Endothelial cell of umbilical vein (primary cell): ENCODE measurements at regions not wholly inside any gene's neighbourhood (a gene's known extent, or its start where the extent isn't known, plus 50 kb on each side); places are given as distances from the start of the nearest gene placed in this dataset.

ENCODE experiments used
- BruUV-seq: library from RNA; stranded (reverse); fragments of 400-500 nt; replicated peaks from 2 replicates; lab custom pipeline; 2021; lab: Mats Ljungman, UMichigan
- CTCF ChIA-PET: fragments of 300-600, 350-600 bp; sonication (Branson Sonifier 250); formaldehyde crosslinking; loops from one replicate; lab custom pipeline; 2021; ENCODE audit warnings: antibody characterized with exemption, inconsistent platforms; lab: Charles Lee
- POLR2A ChIA-PET: fragments of 300-600, 350-600 bp; sonication (Branson Sonifier 250); formaldehyde crosslinking; loops from one replicate; lab custom pipeline; 2021; ENCODE audit warnings: antibody characterized with exemption, inconsistent platforms; lab: Charles Lee
- DNase-seq: peaks from one replicate; pipeline ENCODE4 v3.0.0-alpha.2; 2011; ENCODE audit warnings: low read depth, low spot score
- FAIRE-seq: peaks from 2 replicates; lab custom pipeline; 2011; peaks lifted over from hg19 to GRCh38; lab: Jason Lieb, UNC
- H2AFZ ChIP-seq: 2 replicates; pipeline ENCODE4 v1.6.0; 2012; ENCODE audit warnings: low read depth, low read length, control low read depth, inconsistent platforms
- H3K27ac ChIP-seq: 2 replicates; pipeline ENCODE4 v1.5.1; 2011; ENCODE audit warnings: low read depth, mild to moderate bottlenecking, control low read depth, low read length, moderate library complexity; ENCODE audit not compliant: insufficient read depth
- H3K27me3 ChIP-seq, 2 experiments: 2 replicates each; pipeline versions ENCODE4 v1.6.0 to v1.6.1; 2011; ENCODE audit warnings: low read length in 2 of 2, mixed read lengths in 1 of 2; ENCODE audit not compliant: control insufficient read depth in 2 of 2, insufficient read depth in 2 of 2
- H3K36me3 ChIP-seq, 2 experiments: 2 replicates in 1 of 2; 3 replicates in 1 of 2; pipeline ENCODE4 v1.5.1; 2011; ENCODE audit warnings: low read length in 2 of 2, mild to moderate bottlenecking in 1 of 2, moderate library complexity in 1 of 2; ENCODE audit not compliant: control insufficient read depth in 2 of 2, insufficient read depth in 2 of 2; ENCODE audit errors: extremely low read depth in 1 of 2
- H3K4me1 ChIP-seq: 3 replicates; pipeline ENCODE4 v1.5.1; 2011; ENCODE audit warnings: mild to moderate bottlenecking, low read length; ENCODE audit not compliant: control insufficient read depth, insufficient read depth; ENCODE audit errors: extremely low read depth
- H3K4me2 ChIP-seq: 2 replicates; pipeline ENCODE4 v1.6.1; 2011; ENCODE audit warnings: low read length, control low read depth, mixed read lengths; ENCODE audit not compliant: insufficient read depth
- H3K4me3 ChIP-seq, 3 experiments: fragments of 200-600 bp in 1 of 3; sonication (generic), shearing (Covaris generic) in 1 of 3; replicated peaks in 1 of 3; 2 replicates each; pipeline ENCODE4 v1.5.1; 2011 to 2016; ENCODE audit warnings: control low read depth in 3 of 3, low read length in 3 of 3, mild to moderate bottlenecking in 2 of 3, inconsistent platforms in 1 of 3, low read depth in 1 of 3, moderate library complexity in 1 of 3; ENCODE audit not compliant: insufficient read depth in 1 of 3
- H3K79me2 ChIP-seq: 2 replicates; pipeline ENCODE4 v1.6.0; 2012; ENCODE audit warnings: low read length, inconsistent platforms; ENCODE audit not compliant: control insufficient read depth, insufficient read depth
- H3K9ac ChIP-seq: replicated peaks from 2 replicates; pipeline ENCODE3; 2011; ENCODE audit warnings: low read length, control low read depth; ENCODE audit not compliant: insufficient read depth; ENCODE audit errors: extremely low read depth
- H3K9me1 ChIP-seq: replicated peaks from 3 replicates; pipeline ENCODE4 v1.6.0; 2011; ENCODE audit warnings: mild to moderate bottlenecking, low read length; ENCODE audit not compliant: control insufficient read depth, insufficient read depth; ENCODE audit errors: extremely low read depth
- H3K9me3 ChIP-seq: replicated peaks from 2 replicates; pipeline ENCODE4 v1.5.1; 2012; ENCODE audit warnings: low read length, inconsistent platforms; ENCODE audit not compliant: control insufficient read depth, insufficient read depth
- H4K20me1 ChIP-seq: replicated peaks from 2 replicates; pipeline ENCODE3; 2011; ENCODE audit warnings: mild to moderate bottlenecking, low read length; ENCODE audit not compliant: control insufficient read depth, insufficient read depth; ENCODE audit errors: extremely low read depth
- CTCF ChIP-seq, 2 donors: IDR thresholded peaks; 1 replicate in 1 of 2; 2 replicates in 1 of 2; pipeline ENCODE4 v1.5.1; 2011; ENCODE audit warnings: low read length in 2 of 2, mild to moderate bottlenecking in 2 of 2, moderate library complexity in 2 of 2, control low read depth in 1 of 2, inconsistent platforms in 1 of 2, low read depth in 1 of 2; ENCODE audit not compliant: insufficient read depth in 1 of 2; ENCODE audit errors: extremely low read depth in 1 of 2
- EZH2 ChIP-seq: IDR thresholded peaks from 2 replicates; pipeline ENCODE4 v1.6.1; 2012; ENCODE audit warnings: borderline replicate concordance, low read depth, mild to moderate bottlenecking, moderate library complexity, low read length, inconsistent platforms; ENCODE audit not compliant: severe bottlenecking
- FOS ChIP-seq: IDR thresholded peaks from 2 replicates; pipeline ENCODE4 v1.6.1; 2011; ENCODE audit warnings: mild to moderate bottlenecking, low read length, moderate library complexity, borderline replicate concordance; ENCODE audit not compliant: insufficient read depth
- GATA2 ChIP-seq: IDR thresholded peaks from 2 replicates; pipeline ENCODE4 v1.7.0; 2011; ENCODE audit warnings: low read depth, mild to moderate bottlenecking, moderate library complexity, mixed read lengths, low read length; ENCODE audit not compliant: insufficient read length, insufficient read depth
- JUN ChIP-seq: IDR thresholded peaks from 2 replicates; pipeline ENCODE4 v1.6.1; 2011; ENCODE audit warnings: borderline replicate concordance, low read depth; ENCODE audit not compliant: insufficient read length, insufficient read depth
- MYC ChIP-seq: IDR thresholded peaks from one replicate; pipeline ENCODE4 v1.6.1; 2011; ENCODE audit warnings: mild to moderate bottlenecking, low read depth, low read length
- POLR2A ChIP-seq: IDR thresholded peaks from 2 replicates; pipeline ENCODE4 v1.6.1; 2012; ENCODE audit warnings: low read depth, mild to moderate bottlenecking, control low read depth, low read length
- POLR2AphosphoS5 ChIP-seq: IDR thresholded peaks from 2 replicates; pipeline ENCODE4 v1.6.1; 2012; ENCODE audit warnings: low read depth, mild to moderate bottlenecking, control low read depth, low read length, moderate library complexity; ENCODE audit not compliant: insufficient read depth
- dilution Hi-C: fragments of 300-500 bp; cut with MboI; formaldehyde crosslinking; loops from one replicate; pipeline ENCODE4 v1.15.0; 2019; ENCODE audit warnings: low sequenced_read_pairs; ENCODE audit not compliant: extremely low pct_ligation_motif_present
- intact Hi-C: fragments of 100-400 bp; cut with micrococcal nuclease; formaldehyde crosslinking; loops from one replicate; pipeline ENCODE4 v1.10.0; 2022
- TF ChIP-seq, protein P1 (sequence below): IDR thresholded peaks from 2 replicates; pipeline ENCODE4 v1.6.1; 2011; ENCODE audit not compliant: insufficient read depth, insufficient read length

DNA sequence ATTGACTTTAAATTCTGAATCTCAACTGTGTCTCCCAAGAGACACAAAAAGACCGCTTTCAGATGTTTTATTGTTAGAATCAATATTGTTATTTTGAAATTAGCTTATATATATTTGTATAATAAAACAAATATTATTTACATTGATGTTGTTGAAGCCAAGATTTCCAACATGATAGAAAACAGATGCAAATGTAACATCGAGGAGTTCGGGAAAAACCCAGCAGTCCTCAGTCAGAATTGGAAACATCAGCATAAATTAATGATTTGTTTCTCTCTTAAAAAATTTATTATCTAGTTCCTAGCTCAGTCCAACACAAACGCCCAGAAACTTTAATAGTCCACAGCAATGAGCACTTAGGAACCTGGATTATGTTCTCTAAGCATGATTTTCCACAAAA is 1330.4 kb downstream of the TBC1D22A start:
- POLR2A ChIA-PET: no interaction called here
- Histone ChIP-seq H3K9me3 (peaks cover 2% of the 10 kb centered on the region), H3K4me1 (no peaks in the 10 kb centered on the region)

More for the DNA sequence above, 1330.4 kb downstream of the TBC1D22A start:
- H3K4me3 ChIP-seq: no peak overlapping the region
- H3K9ac ChIP-seq: no peak overlapping the region
- BruUV-seq: no TSS peak
- H3K36me3 ChIP-seq: no peaks in the 10 kb centered on the region
- DNase-seq (no peak), FAIRE-seq (no peak)
- no peaks in the 10 kb centered on the region for H3K9me1 ChIP-seq
- H3K27ac ChIP-seq: no peak overlapping the region
- H3K79me2 ChIP-seq: no peaks in the 10 kb centered on the region
- intact Hi-C loops (no loop called here), dilution Hi-C loops (no loop called here)
- TF ChIP-seq EZH2: no peak
- no peak for TF ChIP-seq GATA2
- TF ChIP-seq MYC: no peak
- no peak for TF ChIP-seq FOS
- TF ChIP-seq CTCF (IDR thresholded peaks at IDR 0.05; ENCODE audit: extremely low read depth in 1 of 2, insufficient read depth in 1 of 2, low read depth in 1 of 2, low read length in 2 of 2): no peak
- no peak for TF ChIP-seq POLR2A
- TF ChIP-seq, protein P1, sequence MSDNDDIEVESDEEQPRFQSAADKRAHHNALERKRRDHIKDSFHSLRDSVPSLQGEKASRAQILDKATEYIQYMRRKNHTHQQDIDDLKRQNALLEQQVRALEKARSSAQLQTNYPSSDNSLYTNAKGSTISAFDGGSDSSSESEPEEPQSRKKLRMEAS: no peak
- no peak for TF ChIP-seq POLR2AphosphoS5
- no peak for TF ChIP-seq JUN
- CTCF ChIA-PET: no interaction called here
- H3K27me3 ChIP-seq: no peaks in the 10 kb centered on the region
- no peak overlapping the region for H2AFZ ChIP-seq
- H4K20me1 ChIP-seq: no peaks in the 10 kb centered on the region
- H3K4me2 ChIP-seq: no peak overlapping the region
